GM12801 (cell line): ENCODE measurements at regions not wholly inside any gene's neighbourhood (a gene's known extent, or its start where the extent isn't known, plus 50 kb on each side); places are given as distances from the start of the nearest gene placed in this dataset.

Experiments used
- CTCF ChIP-seq: IDR thresholded peaks from one replicate; pipeline ENCODE4 v1.5.1; 2011; ENCODE audit warnings: control low read depth; ENCODE audit not compliant: insufficient read length; ENCODE audit errors: extremely low read depth

- no peak for TF ChIP-seq CTCF
Measured at GRCh38 chr6:12504325-12504966, 212.1 kb upstream of the PHACTR1 start.

GRCh38 chr6:12505486-12505885 is 211.1 kb upstream of the PHACTR1 start:
- TF ChIP-seq CTCF = no peak

GRCh38 chr6:12506159-12506558 is 210.4 kb upstream of the PHACTR1 start:
- TF ChIP-seq CTCF = no peak

DNA sequence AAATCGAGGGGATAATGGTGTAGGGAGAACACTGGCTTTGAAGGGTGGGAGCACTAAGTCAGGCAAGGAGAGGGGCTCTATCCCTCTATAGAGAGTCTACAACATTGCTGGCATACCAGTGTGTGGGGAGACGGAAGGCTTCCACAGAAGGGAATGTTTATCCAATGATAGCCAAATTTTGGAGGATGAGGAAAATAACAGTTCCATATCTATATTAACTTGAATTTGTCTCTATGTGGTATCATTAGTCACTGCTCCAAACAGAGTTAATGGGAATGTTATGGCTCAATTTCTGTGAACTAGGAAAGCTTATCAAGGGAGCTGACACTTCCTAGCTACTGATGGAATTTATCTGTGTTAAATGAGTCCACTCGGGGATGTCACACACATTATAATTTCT is 208.9 kb upstream of the PHACTR1 start:
- no peak for TF ChIP-seq CTCF

GRCh38 chr6:12508553-12508952 is 208.0 kb upstream of the PHACTR1 start:
- no peak for TF ChIP-seq CTCF

- TF ChIP-seq CTCF = no peak
Measured at GRCh38 chr6:12509060-12509459, 207.5 kb upstream of the PHACTR1 start.

DNA sequence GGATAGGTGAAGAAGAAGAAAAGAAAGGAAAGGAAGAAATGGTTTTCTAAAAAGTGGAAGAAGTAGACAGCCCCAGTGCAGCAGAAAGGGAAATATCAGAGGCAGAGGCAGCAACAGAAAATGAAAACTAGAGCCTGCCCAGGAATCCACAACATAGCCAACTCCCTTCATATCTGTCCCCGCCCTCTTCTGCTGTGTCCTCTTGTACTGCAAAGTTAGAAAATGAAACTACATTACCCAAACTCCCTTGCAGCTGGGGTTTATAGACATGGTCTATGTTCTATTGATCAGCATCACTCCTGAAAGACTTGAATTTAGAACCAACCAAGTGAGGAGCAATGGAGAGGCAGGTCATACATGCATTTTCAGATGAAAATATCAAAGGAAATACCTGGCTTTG is 200.5 kb upstream of the PHACTR1 start:
- TF ChIP-seq CTCF = no peak
